T-helper 1 cell treated with Interleukin-12 subunit alpha and Interleukin-12 subunit beta and Interleukin-4 antibody, amounts not matched to agents 30 ng/mL and 1 ng/mL, for 36 hours (primary cell): ENCODE measurements at regions not wholly inside any gene's neighbourhood (a gene's known extent, or its start where the extent isn't known, plus 50 kb on each side); places are given as distances from the start of the nearest gene placed in this dataset.
"Not testable (repeated sequence)": the region's sequence is repeated elsewhere in the genome, so short reads cannot be mapped to it uniquely, and the experiment has no call there.

Experiments used
- intact Hi-C: fragments of 100-400 bp; cut with micrococcal nuclease; formaldehyde crosslinking; loops from one replicate; pipeline ENCODE4 v1.15.1; 2024

DNA sequence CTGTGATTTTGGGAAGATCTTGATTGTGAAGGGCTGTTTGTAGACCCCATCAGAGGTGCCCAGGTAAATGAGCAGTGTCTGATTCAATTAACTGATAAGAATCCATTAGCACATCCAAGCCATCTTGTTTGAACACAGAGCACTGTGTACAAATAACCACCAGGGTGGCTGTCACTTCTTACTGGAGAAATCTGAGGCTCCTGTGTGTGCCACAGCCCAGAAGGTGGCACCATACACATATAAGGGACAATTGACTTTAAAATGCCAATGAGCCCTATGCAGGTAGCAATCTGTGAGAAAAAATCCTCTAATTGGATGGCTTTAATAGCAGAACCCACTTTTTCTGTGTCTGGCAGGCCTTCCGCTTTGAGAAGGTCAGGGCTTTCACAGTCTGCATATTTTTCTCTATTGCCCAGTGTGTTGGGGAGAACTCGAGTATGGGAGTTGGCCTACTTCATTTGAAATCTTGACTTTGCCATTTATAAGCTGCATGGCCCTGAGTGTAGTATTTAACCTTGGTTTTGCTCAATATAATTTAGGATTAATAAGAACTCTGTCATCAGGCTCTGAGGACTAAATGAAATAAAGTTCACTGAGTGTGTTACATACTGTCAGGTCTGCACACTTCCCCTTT, 517.4 kb downstream of the CCSER2 start:
- intact Hi-C loops: no loop called here

GRCh38 chr10:84846658-84847316, 518.4 kb downstream of the CCSER2 start:
- intact Hi-C loops: no loop called here

GRCh38 chr10:84848967-84849366, 520.6 kb downstream of the CCSER2 start:
- intact Hi-C loops: no loop called here

- intact Hi-C loops: no loop called here
These were observed 522.4 kb downstream of the CCSER2 start for GRCh38 chr10:84850826-84851225.

DNA sequence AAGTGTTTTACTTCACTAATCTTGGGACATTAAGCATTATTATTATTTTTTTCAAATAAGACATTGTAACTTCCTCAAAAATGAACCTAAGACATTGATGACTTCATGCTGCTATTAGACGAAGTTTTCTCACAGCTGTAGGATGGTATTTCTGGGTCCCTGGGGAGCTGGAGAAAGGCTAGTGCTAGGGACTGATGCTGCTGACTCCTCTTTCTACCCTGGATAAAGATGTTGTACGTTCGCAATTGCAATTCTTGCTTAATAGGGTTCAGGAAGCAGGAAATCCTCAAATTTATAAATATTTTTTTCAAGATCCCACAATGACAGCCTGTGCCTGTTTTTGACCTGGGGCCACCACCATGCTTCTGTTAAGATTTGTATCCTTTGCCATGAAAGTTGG, 526.0 kb downstream of the CCSER2 start:
- intact Hi-C loops: no loop called here

DNA sequence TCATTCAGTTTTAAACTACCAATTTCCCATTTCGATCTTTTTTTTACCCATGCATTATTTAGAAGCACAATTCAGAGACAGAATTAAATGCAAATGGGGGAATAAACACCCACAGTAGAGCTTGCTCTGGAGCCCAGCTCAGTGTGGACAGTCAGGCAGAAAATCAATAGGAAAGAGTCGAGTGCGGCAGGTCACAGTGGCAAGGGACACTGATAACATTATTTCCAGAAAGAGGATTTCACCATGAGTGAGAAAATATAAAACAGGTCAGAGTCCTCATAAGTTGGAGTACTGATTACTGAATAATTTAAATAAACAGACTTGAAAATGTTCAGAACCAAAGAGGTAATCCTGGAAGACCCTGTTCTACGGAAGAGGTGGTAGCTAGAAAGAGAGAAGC, 532.5 kb downstream of the CCSER2 start:
- intact Hi-C loops: no loop called here

DNA sequence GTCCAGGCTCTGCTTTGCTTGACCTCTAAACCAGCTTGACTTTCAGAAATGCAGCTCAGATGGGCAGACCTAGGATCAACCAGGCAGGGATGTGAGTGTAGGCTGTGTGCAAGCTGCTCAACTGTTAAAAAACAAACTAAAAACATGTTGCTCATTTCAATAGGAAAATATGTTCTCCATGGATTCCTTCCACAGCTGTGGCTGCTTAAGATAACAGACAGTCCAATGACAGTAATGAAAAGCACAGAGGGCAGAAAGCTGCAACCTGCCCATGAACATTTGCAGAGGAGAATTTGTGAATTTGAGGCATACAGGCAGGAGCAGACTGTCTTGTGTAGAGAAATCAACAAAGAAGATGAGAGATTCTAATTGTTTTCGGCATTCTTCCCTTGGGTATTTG, 534.2 kb downstream of the CCSER2 start:
- intact Hi-C loops: no loop called here

DNA sequence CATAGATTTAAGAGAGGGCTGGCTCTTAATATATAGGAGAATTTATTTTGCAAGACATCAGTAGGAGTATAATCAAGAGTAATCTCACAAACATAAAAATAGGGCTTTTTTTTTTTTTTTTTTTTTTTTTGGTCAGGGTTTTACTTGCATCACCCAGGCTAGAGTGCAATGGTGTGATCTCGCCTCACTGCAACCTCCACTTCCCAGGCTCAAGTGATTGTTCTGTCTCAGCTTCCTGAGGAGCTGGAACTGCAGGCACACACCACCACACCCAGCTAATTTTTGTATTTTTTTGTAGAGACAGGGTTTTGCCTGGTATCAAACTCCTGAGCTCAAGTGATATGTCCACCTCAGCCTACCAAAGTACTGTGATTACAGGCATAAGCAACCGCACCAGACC, 535.3 kb downstream of the CCSER2 start:
- intact Hi-C loops: no loop called here

DNA sequence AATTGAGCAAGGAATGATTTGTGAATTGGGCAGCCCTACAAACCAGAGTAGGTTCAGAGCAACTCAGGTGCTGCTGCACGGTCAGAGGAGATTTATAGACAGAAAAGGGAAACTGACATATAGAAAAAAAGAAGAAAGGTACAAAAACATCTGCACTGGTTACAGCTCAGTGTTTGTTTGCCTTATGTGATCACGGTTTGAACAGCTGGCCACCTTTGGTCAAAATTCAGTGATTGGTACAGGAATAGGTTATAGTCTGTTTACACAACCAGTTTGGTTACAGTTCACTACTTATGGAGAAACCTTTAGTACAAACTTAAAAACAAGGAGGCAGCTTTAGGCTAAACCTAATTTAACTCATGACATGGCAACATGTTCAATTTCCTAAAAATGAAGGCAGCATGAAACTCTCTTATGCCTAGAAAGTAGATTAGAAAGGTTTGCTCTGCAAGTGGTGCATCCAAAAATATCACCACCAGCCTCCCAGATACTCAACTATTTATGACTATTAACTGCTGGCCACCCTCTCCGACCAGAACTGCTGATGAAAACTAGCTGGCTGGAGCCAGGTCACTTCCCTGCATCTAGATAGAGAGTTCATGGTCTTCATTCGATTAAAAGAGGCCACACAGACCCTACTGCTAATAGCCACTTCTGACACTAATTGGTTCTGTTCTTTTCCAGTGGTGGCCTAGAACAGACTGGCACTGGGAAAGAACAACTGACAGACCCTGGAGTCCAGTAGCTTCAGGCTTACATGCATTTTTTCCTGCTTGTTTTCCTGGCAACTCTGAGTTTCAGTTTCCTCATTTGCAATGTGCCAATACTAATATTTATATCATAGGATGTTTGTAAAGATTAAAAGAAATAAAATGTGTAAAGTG, 548.0 kb downstream of the CCSER2 start:
- intact Hi-C loops: no loop called here

- intact Hi-C loops: no loop called here
These were observed 551.6 kb downstream of the CCSER2 start for GRCh38 chr10:84879991-84880390.

- intact Hi-C loops: not testable (repeated sequence)
These were observed 553.3 kb downstream of the CCSER2 start for GRCh38 chr10:84881696-84882095.

- intact Hi-C loops: no loop called here
These were observed 562.3 kb downstream of the CCSER2 start for GRCh38 chr10:84890706-84891105.

DNA sequence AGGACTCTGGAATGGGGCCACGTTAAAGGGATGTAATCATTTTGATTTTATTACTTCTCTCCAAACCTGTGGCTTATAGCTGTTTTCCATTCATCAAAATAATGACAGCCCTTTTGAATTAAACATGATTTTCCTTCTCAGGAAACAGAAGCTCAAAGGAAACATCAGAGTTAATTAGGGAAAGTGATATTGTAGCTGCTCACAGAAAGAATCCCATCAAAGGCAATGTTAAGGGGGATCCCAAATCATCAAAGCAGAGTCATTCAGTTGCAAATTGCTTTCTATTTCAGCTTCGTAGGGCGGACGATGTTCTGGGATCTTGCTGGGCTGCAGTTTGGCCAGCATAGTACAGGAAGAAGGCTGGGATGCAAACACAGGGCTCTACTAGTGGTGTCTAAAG, 563.2 kb downstream of the CCSER2 start:
- intact Hi-C loops: no loop called here

GRCh38 chr10:84895541-84895940, 567.2 kb downstream of the CCSER2 start:
- intact Hi-C loops: no loop called here

DNA sequence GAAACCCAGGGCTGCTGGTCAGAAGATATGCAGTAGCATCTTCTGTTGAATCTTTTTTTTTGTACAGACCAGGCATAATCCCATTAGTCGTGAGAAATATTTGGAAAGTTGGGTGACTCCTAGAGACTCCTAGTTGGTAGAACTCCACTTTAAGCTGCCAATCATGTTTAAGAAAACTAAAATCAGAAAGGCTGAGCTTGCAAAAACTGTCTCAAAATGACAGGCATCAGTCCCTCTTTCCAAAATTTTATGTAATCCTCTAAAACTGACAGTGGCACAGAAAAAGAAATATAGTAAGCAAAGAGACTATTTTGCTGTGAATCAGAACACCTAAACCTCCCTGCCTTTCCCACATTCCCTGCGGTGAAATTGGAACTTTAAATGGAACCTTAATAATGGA, 568.5 kb downstream of the CCSER2 start:
- intact Hi-C loops: no loop called here

DNA sequence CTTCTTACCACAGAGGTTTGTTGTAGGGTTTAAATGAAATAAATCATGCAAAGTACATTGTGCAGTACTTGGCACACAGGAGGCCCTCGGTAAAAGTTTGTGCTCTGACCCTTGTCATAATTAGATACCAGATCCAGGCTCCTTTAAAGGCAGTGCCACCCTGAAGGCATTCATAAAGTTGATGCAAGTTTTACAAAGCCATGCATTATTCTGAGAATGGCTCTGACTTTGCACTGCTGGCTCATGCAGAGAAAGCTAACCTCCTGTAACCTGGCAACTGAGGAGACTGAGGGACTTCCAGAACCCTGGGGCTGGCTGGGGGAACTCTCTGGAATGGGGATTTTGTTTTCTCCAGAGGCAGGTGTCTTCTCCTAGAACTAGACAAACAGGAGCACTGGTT, 570.9 kb downstream of the CCSER2 start:
- intact Hi-C loops: no loop called here

- intact Hi-C loops: no loop called here
These were observed 571.8 kb downstream of the CCSER2 start for GRCh38 chr10:84900141-84900540.

DNA sequence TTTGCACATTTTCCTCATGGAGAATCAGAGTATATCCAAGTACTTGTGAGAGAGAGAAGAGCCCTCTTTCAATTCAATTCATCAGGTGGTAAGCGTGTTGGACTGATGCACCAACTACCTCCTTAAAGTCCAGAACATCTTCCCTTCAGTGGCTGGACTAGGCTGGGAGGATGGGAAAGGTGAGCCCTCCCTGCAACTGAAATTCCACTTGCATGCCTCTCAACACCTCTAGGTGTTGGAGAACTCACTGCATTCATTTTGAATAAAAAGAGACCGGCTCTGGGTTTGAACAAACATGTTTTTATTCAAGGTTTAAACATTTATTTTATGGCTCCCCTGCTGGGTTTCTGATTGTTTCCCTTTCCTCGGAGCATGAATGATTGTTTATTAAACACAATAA, 573.5 kb downstream of the CCSER2 start:
- intact Hi-C loops: no loop called here

- intact Hi-C loops: no loop called here
These were observed 574.2 kb downstream of the CCSER2 start for GRCh38 chr10:84902553-84902952.

GRCh38 chr10:84903320-84903719, 574.9 kb downstream of the CCSER2 start:
- intact Hi-C loops: no loop called here

DNA sequence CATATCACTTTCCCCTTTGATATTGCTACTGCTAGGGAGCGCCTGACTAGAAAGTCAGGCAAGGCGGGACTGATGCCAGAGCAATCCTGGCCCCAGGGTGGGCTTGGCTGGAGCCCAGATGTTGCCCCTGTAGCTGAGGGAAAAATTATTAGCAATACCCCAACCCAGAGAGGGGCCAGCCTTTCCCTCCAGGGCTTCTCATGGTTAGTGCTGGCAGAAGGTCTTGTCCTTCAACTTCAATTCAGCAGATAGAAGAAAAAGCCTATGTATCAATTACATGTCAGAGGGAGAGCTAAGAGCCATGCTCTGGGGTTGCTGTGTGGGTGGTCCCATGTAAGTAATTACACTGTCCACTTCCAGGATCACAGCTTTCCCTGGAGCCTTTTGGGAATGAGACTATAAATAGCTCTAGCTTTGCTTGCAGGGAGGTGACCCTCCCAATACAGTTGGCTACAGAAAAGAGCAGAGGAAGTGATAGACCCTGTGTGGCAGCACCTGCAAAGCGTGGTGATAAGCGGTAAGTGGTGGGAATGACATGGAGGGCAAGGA, 579.1 kb downstream of the CCSER2 start:
- intact Hi-C loops: no loop called here

DNA sequence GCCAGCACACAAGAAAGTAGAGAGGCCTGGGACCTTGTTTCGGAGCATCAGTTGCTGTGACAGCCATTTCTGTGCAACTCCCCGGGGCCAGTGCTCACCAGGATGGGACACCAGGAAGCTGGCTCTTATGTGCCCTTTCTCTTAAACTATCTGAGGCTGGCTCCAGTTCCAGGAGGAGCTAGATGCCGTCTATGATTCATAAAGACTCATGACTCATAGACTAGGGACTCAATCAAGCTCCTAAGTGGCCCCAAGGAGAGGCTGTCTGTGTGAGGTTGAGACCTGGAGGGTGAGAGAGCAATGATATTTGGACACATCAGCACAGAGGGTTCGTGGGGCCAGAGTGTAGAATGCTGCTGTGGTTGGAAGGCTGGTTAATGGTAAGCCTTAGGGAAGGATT, 580.1 kb downstream of the CCSER2 start:
- intact Hi-C loops: no loop called here
